ENCODE measurements at regions not wholly inside any gene's neighbourhood (a gene's known extent, or its start where the extent isn't known, plus 50 kb on each side); places are given as distances from the start of the nearest gene placed in this dataset.

DNA sequence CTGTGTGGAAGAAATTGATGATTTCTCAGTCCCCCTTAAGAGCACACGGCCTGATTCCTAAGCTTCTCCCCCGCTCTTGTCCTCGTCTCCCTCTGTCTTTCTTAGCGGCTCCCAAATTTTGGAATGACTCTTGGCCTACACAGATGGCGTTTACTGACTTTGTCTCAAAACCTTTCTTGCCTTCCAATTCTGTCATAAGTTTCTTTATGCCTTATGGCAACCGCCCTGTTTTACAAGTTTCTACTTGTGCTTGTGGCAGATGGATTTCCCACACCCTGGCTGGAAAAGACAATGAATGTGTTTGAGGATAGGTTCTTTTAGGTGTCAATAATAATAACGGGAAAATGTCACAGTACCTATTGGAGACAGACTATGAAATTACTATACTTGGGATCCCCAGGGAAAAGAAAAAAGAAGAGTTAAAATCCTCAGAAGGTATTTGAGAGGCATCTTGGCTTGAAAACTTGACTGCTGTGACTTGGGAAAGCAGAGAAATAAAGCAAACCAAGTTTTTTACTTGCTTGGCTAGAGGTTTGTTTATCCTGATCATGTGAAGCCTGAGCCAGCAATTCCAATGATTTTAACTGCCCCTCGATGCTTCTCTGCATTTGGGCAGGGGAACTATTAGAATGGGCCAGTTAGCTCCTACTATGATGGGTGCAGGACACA is 276.4 kb downstream of the HRH4 start:
- Histone ChIP-seq H3K4me3 (no peak overlapping the region), H3K27me3 (no peaks in the 10 kb centered on the region), H3K36me3 (no peaks in the 10 kb centered on the region), H3K4me1 (no peaks in the 10 kb centered on the region), H3K27ac (peak overlapping the region; percentile 66 to 72), H3K9me3 (no peaks in the 10 kb centered on the region)
- TF ChIP-seq POLR2A (IDR thresholded peaks at IDR 0.05) (no peak), POLR2AphosphoS5 (IDR thresholded peaks at IDR 0.05) (no peak)
- TF ChIP-seq, protein P1, sequence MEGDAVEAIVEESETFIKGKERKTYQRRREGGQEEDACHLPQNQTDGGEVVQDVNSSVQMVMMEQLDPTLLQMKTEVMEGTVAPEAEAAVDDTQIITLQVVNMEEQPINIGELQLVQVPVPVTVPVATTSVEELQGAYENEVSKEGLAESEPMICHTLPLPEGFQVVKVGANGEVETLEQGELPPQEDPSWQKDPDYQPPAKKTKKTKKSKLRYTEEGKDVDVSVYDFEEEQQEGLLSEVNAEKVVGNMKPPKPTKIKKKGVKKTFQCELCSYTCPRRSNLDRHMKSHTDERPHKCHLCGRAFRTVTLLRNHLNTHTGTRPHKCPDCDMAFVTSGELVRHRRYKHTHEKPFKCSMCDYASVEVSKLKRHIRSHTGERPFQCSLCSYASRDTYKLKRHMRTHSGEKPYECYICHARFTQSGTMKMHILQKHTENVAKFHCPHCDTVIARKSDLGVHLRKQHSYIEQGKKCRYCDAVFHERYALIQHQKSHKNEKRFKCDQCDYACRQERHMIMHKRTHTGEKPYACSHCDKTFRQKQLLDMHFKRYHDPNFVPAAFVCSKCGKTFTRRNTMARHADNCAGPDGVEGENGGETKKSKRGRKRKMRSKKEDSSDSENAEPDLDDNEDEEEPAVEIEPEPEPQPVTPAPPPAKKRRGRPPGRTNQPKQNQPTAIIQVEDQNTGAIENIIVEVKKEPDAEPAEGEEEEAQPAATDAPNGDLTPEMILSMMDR (IDR thresholded peaks at IDR 0.05) = no peak
- no peak for DNase-seq (ENCODE audit: low spot score in 2 of 2)
- intact Hi-C loops (cut with DNase I; ENCODE audit: low total_unique reads) = no loop called here

DNA sequence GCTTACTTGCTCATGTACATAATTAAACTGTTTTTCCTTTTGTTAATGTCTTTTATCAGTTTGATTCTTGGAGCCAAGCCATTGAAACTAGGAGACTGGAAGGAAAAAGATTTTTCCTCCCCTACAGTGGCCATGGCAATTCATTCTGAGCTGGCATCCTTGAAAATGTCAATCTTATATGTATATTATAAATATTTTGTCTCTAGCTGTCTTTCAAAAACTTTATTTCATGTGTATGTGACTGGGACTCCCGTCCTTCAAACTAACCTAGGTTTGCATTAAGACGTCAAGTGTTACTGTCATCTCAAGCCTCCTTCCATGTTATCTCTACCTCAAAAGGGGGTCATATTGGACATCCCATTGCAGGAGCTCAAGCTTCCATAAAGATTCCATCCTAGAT is 280.4 kb downstream of the HRH4 start:
- DNase-seq (ENCODE audit: low spot score in 2 of 2) = no peak
- TF ChIP-seq POLR2A (IDR thresholded peaks at IDR 0.05) (no peak), POLR2AphosphoS5 (IDR thresholded peaks at IDR 0.05) (no peak)
- TF ChIP-seq, protein P1 (IDR thresholded peaks at IDR 0.05) = no peak
- H3K27me3 ChIP-seq = no peaks in the 10 kb centered on the region

DNA sequence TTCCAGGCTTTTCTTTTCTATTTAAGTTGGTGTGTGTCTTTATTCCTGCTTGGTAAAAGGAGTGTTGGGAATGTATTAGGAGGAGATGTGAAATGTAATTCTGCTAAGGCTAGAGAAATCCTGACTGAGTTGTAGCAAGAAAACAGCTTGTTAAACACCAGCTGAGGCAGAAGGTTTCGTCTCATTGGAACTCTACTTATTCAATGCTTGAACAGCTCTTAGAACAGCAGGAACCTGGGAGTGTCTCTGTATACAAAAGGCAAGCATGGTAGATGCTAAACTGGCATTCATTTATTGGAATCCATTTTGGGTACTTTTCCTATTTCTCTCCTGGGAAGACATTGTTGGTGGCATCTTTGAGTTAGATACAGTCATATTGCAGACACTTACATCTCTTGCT is 280.9 kb downstream of the HRH4 start:
- no peak for TF ChIP-seq POLR2A (IDR thresholded peaks at IDR 0.05)
- TF ChIP-seq, protein P1 (IDR thresholded peaks at IDR 0.05) = no peak
- TF ChIP-seq POLR2AphosphoS5 (IDR thresholded peaks at IDR 0.05) = no peak
- Histone ChIP-seq H3K36me3 (no peaks in the 10 kb centered on the region), H3K27ac (no peak overlapping the region), H3K27me3 (no peaks in the 10 kb centered on the region), H3K9me3 (no peaks in the 10 kb centered on the region), H3K4me3 (no peak overlapping the region), H3K4me1 (no peaks in the 10 kb centered on the region)
- intact Hi-C loops (cut with DNase I; ENCODE audit: low total_unique reads) = no loop called here
- DNase-seq (ENCODE audit: low spot score in 2 of 2) = no peak

More for the DNA sequence above, 280.4 kb downstream of the HRH4 start:
- Histone ChIP-seq H3K27ac (no peak overlapping the region), H3K9me3 (no peaks in the 10 kb centered on the region), H3K4me1 (no peaks in the 10 kb centered on the region), H3K4me3 (no peak overlapping the region), H3K36me3 (no peaks in the 10 kb centered on the region)
- intact Hi-C loops (cut with DNase I; ENCODE audit: low total_unique reads) = no loop called here

- Histone ChIP-seq H3K27ac (no peak overlapping the region), H3K9me3 (no peaks in the 10 kb centered on the region), H3K4me3 (no peak overlapping the region), H3K4me1 (no peaks in the 10 kb centered on the region), H3K27me3 (no peaks in the 10 kb centered on the region), H3K36me3 (no peaks in the 10 kb centered on the region)
- intact Hi-C loops (cut with DNase I; ENCODE audit: low total_unique reads) = no loop called here
- TF ChIP-seq, protein P1 (IDR thresholded peaks at IDR 0.05) = no peak
- no peak for TF ChIP-seq POLR2AphosphoS5 (IDR thresholded peaks at IDR 0.05)
- no peak for TF ChIP-seq POLR2A (IDR thresholded peaks at IDR 0.05)
- no peak for DNase-seq (ENCODE audit: low spot score in 2 of 2)
Observed at GRCh38 chr18:24741965-24742724, 281.7 kb downstream of the HRH4 start.

- Histone ChIP-seq H3K27ac (no peak overlapping the region), H3K4me1 (no peaks in the 10 kb centered on the region), H3K36me3 (no peaks in the 10 kb centered on the region), H3K9me3 (no peaks in the 10 kb centered on the region), H3K4me3 (no peak overlapping the region), H3K27me3 (no peaks in the 10 kb centered on the region)
- no peak for DNase-seq (ENCODE audit: low spot score in 2 of 2)
- no peak for TF ChIP-seq POLR2AphosphoS5 (IDR thresholded peaks at IDR 0.05)
- intact Hi-C loops (cut with DNase I; ENCODE audit: low total_unique reads) = no loop called here
Observed at GRCh38 chr18:24754583-24755253, 294.3 kb downstream of the HRH4 start.
